ENCODE measurements at regions not wholly inside any gene's neighbourhood (a gene's known extent, or its start where the extent isn't known, plus 50 kb on each side); places are given as distances from the start of the nearest gene placed in this dataset.
"Not testable (repeated sequence)": the region's sequence is repeated elsewhere in the genome, so short reads cannot be mapped to it uniquely, and the experiment has no call there.

DNA sequence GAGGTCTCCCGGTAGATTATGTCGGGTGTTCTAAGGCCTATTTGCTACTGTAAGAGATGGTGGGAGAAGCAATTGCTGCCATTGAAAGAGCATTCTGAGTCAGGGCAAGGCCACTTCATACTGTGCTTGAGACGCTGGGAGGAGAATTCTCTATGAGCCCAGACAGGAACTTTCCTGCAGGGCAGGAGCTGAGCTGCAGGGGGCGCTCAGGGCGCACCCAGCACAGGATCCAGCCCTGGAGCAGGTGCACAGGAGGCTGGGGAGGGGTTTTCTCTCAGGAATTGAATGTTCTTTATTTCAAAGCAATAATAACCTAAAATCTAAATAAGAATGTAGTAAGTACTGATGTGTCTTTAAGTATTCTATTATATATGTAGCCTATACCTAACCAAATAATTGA, 99.1 kb upstream of the GOLGA6L22 start:
- not testable (repeated sequence) for TF ChIP-seq ZNF384 (IDR thresholded peaks at IDR 0.05; ENCODE audit: borderline replicate concordance, low read depth, low read length); FOXM1 (IDR thresholded peaks at IDR 0.05; ENCODE audit: low read depth, low read length); RAD21 (IDR thresholded peaks at IDR 0.05; ENCODE audit: insufficient read depth, low read depth, low read length); MXI1 (IDR thresholded peaks at IDR 0.05; ENCODE audit: low read depth, low read length); TCF12 (IDR thresholded peaks at IDR 0.05; ENCODE audit: low read depth, low read length); MYC (IDR thresholded peaks at IDR 0.05; ENCODE audit: insufficient read depth, insufficient read length, insufficient replicate concordance, low read length, severe bottlenecking)
- TF ChIP-seq, protein P1, sequence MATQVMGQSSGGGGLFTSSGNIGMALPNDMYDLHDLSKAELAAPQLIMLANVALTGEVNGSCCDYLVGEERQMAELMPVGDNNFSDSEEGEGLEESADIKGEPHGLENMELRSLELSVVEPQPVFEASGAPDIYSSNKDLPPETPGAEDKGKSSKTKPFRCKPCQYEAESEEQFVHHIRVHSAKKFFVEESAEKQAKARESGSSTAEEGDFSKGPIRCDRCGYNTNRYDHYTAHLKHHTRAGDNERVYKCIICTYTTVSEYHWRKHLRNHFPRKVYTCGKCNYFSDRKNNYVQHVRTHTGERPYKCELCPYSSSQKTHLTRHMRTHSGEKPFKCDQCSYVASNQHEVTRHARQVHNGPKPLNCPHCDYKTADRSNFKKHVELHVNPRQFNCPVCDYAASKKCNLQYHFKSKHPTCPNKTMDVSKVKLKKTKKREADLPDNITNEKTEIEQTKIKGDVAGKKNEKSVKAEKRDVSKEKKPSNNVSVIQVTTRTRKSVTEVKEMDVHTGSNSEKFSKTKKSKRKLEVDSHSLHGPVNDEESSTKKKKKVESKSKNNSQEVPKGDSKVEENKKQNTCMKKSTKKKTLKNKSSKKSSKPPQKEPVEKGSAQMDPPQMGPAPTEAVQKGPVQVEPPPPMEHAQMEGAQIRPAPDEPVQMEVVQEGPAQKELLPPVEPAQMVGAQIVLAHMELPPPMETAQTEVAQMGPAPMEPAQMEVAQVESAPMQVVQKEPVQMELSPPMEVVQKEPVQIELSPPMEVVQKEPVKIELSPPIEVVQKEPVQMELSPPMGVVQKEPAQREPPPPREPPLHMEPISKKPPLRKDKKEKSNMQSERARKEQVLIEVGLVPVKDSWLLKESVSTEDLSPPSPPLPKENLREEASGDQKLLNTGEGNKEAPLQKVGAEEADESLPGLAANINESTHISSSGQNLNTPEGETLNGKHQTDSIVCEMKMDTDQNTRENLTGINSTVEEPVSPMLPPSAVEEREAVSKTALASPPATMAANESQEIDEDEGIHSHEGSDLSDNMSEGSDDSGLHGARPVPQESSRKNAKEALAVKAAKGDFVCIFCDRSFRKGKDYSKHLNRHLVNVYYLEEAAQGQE (IDR thresholded peaks at IDR 0.05; ENCODE audit: low read depth, low read length), result not testable (repeated sequence)
- TF ChIP-seq, protein P2, sequence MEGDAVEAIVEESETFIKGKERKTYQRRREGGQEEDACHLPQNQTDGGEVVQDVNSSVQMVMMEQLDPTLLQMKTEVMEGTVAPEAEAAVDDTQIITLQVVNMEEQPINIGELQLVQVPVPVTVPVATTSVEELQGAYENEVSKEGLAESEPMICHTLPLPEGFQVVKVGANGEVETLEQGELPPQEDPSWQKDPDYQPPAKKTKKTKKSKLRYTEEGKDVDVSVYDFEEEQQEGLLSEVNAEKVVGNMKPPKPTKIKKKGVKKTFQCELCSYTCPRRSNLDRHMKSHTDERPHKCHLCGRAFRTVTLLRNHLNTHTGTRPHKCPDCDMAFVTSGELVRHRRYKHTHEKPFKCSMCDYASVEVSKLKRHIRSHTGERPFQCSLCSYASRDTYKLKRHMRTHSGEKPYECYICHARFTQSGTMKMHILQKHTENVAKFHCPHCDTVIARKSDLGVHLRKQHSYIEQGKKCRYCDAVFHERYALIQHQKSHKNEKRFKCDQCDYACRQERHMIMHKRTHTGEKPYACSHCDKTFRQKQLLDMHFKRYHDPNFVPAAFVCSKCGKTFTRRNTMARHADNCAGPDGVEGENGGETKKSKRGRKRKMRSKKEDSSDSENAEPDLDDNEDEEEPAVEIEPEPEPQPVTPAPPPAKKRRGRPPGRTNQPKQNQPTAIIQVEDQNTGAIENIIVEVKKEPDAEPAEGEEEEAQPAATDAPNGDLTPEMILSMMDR (IDR thresholded peaks at IDR 0.05 in 2 of 3, conservative IDR thresholded peaks at IDR 0.05 in 1 of 3; ENCODE audit: control insufficient read depth in 2 of 3, extremely low read depth in 1 of 3, insufficient read depth in 1 of 3, low read depth in 3 of 3, low read length in 3 of 3), result not testable (repeated sequence)
- TF ChIP-seq, protein P3, sequence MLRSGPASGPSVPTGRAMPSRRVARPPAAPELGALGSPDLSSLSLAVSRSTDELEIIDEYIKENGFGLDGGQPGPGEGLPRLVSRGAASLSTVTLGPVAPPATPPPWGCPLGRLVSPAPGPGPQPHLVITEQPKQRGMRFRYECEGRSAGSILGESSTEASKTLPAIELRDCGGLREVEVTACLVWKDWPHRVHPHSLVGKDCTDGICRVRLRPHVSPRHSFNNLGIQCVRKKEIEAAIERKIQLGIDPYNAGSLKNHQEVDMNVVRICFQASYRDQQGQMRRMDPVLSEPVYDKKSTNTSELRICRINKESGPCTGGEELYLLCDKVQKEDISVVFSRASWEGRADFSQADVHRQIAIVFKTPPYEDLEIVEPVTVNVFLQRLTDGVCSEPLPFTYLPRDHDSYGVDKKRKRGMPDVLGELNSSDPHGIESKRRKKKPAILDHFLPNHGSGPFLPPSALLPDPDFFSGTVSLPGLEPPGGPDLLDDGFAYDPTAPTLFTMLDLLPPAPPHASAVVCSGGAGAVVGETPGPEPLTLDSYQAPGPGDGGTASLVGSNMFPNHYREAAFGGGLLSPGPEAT (IDR thresholded peaks at IDR 0.05; ENCODE audit: low read depth), result not testable (repeated sequence)
